Fibroblast of lung (primary cell): ENCODE measurements at regions not wholly inside any gene's neighbourhood (a gene's known extent, or its start where the extent isn't known, plus 50 kb on each side); places are given as distances from the start of the nearest gene placed in this dataset.

Source experiments
- DNase-seq, 2 donors: peaks; one replicate each; pipeline versions ENCODE4 v3.0.0 to v3.0.0-alpha.2; 2010; ENCODE audit warnings: low read depth in 2 of 2
- H2AFZ ChIP-seq: 2 replicates; pipeline ENCODE4 v1.5.1; 2012; ENCODE audit warnings: low read length, control low read depth, inconsistent platforms
- H3K27ac ChIP-seq: 2 replicates; pipeline ENCODE4 v1.5.1; 2011; ENCODE audit warnings: low read length, control low read depth; ENCODE audit not compliant: insufficient read depth
- H3K27me3 ChIP-seq: 2 replicates; pipeline ENCODE4 v1.5.1; 2011; ENCODE audit warnings: mild to moderate bottlenecking, low read length; ENCODE audit not compliant: control insufficient read depth, insufficient read depth
- H3K36me3 ChIP-seq: 2 replicates; pipeline ENCODE4 v1.5.1; 2011; ENCODE audit warnings: low read length; ENCODE audit not compliant: control insufficient read depth, insufficient read depth
- H3K4me1 ChIP-seq: 2 replicates; pipeline ENCODE4 v1.5.1; 2011; ENCODE audit warnings: low read length; ENCODE audit not compliant: control insufficient read depth, insufficient read depth; ENCODE audit errors: extremely low read depth
- H3K4me2 ChIP-seq: 2 replicates; pipeline ENCODE4 v1.5.1; 2011; ENCODE audit warnings: low read length, control low read depth; ENCODE audit not compliant: insufficient read depth; ENCODE audit errors: extremely low read depth
- H3K4me3 ChIP-seq, 4 experiments: fragments of 200-600 bp in 1 of 4; sonication (generic) in 1 of 4; replicated peaks in 1 of 4; 2 replicates each; pipeline ENCODE4 v1.5.1; 2011 to 2016; ENCODE audit warnings: low read length in 4 of 4, low read depth in 3 of 4, mild to moderate bottlenecking in 3 of 4, control low read depth in 2 of 4, inconsistent platforms in 1 of 4, mixed read lengths in 1 of 4; ENCODE audit not compliant: insufficient read depth in 1 of 4; ENCODE audit errors: control extremely low read depth in 1 of 4
- H3K79me2 ChIP-seq: 2 replicates; pipeline ENCODE4 v1.5.1; 2012; ENCODE audit warnings: mild to moderate bottlenecking, low read length, inconsistent platforms; ENCODE audit not compliant: control insufficient read depth, insufficient read depth
- H3K9ac ChIP-seq: 2 replicates; pipeline ENCODE4 v1.5.1; 2011; ENCODE audit warnings: mild to moderate bottlenecking, low read length, control low read depth; ENCODE audit not compliant: insufficient read depth
- H3K9me3 ChIP-seq: 2 replicates; pipeline ENCODE4 v1.5.1; 2012; ENCODE audit warnings: low read depth, low read length; ENCODE audit not compliant: control insufficient read depth, insufficient read depth
- H4K20me1 ChIP-seq: 2 replicates; pipeline ENCODE4 v1.5.1; 2011; ENCODE audit warnings: low read length; ENCODE audit not compliant: control insufficient read depth, insufficient read depth; ENCODE audit errors: extremely low read depth
- EZH2 ChIP-seq: IDR thresholded peaks from 2 replicates; pipeline ENCODE4 v1.5.1; 2012; ENCODE audit warnings: low read length, control low read depth, mild to moderate bottlenecking; ENCODE audit errors: missing control alignments
- TF ChIP-seq, protein P1 (sequence below), 2 donors: IDR thresholded peaks in 1 of 2; conservative IDR thresholded peaks in 1 of 2; 1 replicate in 1 of 2; 2 replicates in 1 of 2; pipeline ENCODE4 v1.5.1; 2011 to 2012; ENCODE audit warnings: low read length in 2 of 2, control low read depth in 1 of 2, inconsistent platforms in 1 of 2, low read depth in 1 of 2, mild to moderate bottlenecking in 1 of 2

DNA sequence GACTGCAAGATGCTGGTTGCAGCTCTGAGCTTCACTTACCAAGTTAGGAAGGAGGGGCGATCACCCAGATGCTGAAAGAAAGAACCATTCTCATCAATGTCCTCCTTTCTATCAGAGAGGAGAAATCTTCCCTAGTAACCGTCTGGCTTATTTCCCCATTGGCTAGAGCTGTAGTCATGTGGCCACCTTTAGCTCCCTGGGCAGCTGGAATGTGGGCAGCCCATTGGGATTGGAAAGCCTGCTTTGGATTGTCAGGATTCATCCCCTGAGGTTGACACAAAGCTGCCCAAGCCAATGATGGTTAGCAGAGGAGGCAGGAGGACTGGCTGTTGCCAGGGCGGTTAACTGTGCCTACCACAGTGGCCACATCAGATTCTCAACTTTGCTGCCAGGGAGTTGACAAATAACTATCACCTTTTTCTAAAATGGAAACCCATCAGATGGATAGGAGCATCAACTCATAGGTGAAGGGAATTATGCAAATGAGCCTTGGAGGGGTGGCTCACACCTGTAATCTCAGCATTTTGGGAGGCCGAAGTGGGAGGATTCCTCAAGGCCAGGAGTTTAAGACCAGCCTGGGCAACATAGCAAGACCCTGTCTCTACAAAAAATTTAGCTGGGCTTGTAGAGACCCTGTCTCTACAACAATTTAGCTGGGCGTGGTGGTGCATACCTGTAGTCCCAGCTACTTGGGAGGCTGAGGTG, 206.4 kb upstream of the GALNT17 start:
- Histone ChIP-seq H3K27ac (no peak overlapping the region), H3K4me1 (no peaks in the 10 kb centered on the region), H3K9me3 (no peaks in the 10 kb centered on the region), H4K20me1 (no peaks in the 10 kb centered on the region), H3K4me3 (no peak overlapping the region), H3K4me2 (no peak overlapping the region), H2AFZ (no peak overlapping the region), H3K36me3 (no peaks in the 10 kb centered on the region), H3K79me2 (no peaks in the 10 kb centered on the region), H3K9ac (no peak overlapping the region), H3K27me3 (no peaks in the 10 kb centered on the region)
- no peak for DNase-seq
- TF ChIP-seq, protein P1, sequence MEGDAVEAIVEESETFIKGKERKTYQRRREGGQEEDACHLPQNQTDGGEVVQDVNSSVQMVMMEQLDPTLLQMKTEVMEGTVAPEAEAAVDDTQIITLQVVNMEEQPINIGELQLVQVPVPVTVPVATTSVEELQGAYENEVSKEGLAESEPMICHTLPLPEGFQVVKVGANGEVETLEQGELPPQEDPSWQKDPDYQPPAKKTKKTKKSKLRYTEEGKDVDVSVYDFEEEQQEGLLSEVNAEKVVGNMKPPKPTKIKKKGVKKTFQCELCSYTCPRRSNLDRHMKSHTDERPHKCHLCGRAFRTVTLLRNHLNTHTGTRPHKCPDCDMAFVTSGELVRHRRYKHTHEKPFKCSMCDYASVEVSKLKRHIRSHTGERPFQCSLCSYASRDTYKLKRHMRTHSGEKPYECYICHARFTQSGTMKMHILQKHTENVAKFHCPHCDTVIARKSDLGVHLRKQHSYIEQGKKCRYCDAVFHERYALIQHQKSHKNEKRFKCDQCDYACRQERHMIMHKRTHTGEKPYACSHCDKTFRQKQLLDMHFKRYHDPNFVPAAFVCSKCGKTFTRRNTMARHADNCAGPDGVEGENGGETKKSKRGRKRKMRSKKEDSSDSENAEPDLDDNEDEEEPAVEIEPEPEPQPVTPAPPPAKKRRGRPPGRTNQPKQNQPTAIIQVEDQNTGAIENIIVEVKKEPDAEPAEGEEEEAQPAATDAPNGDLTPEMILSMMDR (conservative IDR thresholded peaks at IDR 0.05 in 1 of 2, IDR thresholded peaks at IDR 0.05 in 1 of 2; ENCODE audit: low read depth in 1 of 2, low read length in 2 of 2) = no peak
- no peak for TF ChIP-seq EZH2

GRCh38 chr7:70926666-70927065, 205.3 kb upstream of the GALNT17 start:
- Histone ChIP-seq H3K36me3 (no peaks in the 10 kb centered on the region), H3K4me1 (no peaks in the 10 kb centered on the region), H3K4me3 (no peak overlapping the region), H2AFZ (no peak overlapping the region), H3K9ac (no peak overlapping the region), H3K79me2 (no peaks in the 10 kb centered on the region), H3K27me3 (no peaks in the 10 kb centered on the region), H4K20me1 (no peaks in the 10 kb centered on the region), H3K4me2 (no peak overlapping the region), H3K27ac (no peak overlapping the region), H3K9me3 (no peaks in the 10 kb centered on the region)
- TF ChIP-seq, protein P1 (conservative IDR thresholded peaks at IDR 0.05 in 1 of 2, IDR thresholded peaks at IDR 0.05 in 1 of 2; ENCODE audit: low read depth in 1 of 2, low read length in 2 of 2) = no peak
- TF ChIP-seq EZH2 = no peak
- DNase-seq = no peak

DNA sequence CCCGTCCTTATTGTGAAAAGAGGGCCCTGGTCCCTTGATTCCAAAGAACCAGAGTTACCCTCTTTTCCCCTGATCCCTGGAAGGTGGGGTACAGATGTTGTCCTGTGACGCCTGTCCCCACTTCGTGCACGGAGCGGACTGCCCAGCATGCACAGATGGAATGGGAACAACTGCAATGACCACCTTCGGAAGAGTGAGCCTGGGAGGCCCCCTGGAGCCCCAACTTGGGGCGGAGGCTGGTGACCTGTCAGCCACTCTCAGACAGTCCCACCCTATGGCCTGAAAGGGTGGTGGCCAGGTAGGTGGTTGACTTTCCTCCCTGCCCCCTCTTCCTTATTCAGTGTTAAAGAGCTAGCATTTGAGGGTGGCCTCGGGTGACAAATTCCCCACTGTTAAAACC, 196.6 kb upstream of the GALNT17 start:
- TF ChIP-seq, protein P1 (conservative IDR thresholded peaks at IDR 0.05 in 1 of 2, IDR thresholded peaks at IDR 0.05 in 1 of 2; ENCODE audit: low read depth in 1 of 2, low read length in 2 of 2) = no peak
- no peak for TF ChIP-seq EZH2

More for the DNA sequence above, 196.6 kb upstream of the GALNT17 start:
- Histone ChIP-seq H3K9ac (no peak overlapping the region), H4K20me1 (no peaks in the 10 kb centered on the region), H3K27me3 (no peaks in the 10 kb centered on the region), H3K4me3 (no peak overlapping the region), H3K4me1 (no peaks in the 10 kb centered on the region), H3K36me3 (no peaks in the 10 kb centered on the region), H3K27ac (no peak overlapping the region), H2AFZ (no peak overlapping the region), H3K79me2 (no peaks in the 10 kb centered on the region), H3K9me3 (no peaks in the 10 kb centered on the region), H3K4me2 (no peak overlapping the region)
- no peak for DNase-seq
